ENCODE measurements at regions not wholly inside any gene's neighbourhood (a gene's known extent, or its start where the extent isn't known, plus 50 kb on each side); places are given as distances from the start of the nearest gene placed in this dataset.
"Not testable (repeated sequence)": the region's sequence is repeated elsewhere in the genome, so short reads cannot be mapped to it uniquely, and the experiment has no call there.

GRCh38 chr10:89959433-89960110 lies 258.2 kb downstream of the KIF20B start:
- no peaks in the 10 kb centered on the region for H3K36me3 Mint-ChIP-seq
- DNase-seq (no peak), ATAC-seq (no peak)
- H3K27ac Mint-ChIP-seq: no peak overlapping the region
- peaks cover 0 to 11% (median 2%) of the 10 kb centered on the region in 5 donors for H3K27me3 Mint-ChIP-seq
- POLR2A ChIA-PET: no interaction called here
- H3K4me3 Mint-ChIP-seq: no peak overlapping the region
- H3K4me1 Mint-ChIP-seq: no peaks in the 10 kb centered on the region
- no peaks in the 10 kb centered on the region for H3K9me3 Mint-ChIP-seq

- H3K36me3 Mint-ChIP-seq: no peaks in the 10 kb centered on the region
- peaks cover 0 to 18% (median 2%) of the 10 kb centered on the region in 5 donors for H3K27me3 Mint-ChIP-seq
- H3K27ac Mint-ChIP-seq: no peak overlapping the region
- no peak for DNase-seq
- H3K9me3 Mint-ChIP-seq: no peaks in the 10 kb centered on the region
- no peaks in the 10 kb centered on the region for H3K4me1 Mint-ChIP-seq
- no peak for ATAC-seq
- POLR2A ChIA-PET: no interaction called here
- H3K4me3 Mint-ChIP-seq: no peak overlapping the region
These were observed 262.2 kb downstream of the KIF20B start for GRCh38 chr10:89963451-89964102.

GRCh38 chr10:89966211-89966610 lies 264.8 kb downstream of the KIF20B start:
- Mint-ChIP-seq H3K27ac (no peak overlapping the region), H3K4me1 (peaks cover 4 to 6% (median 5%) of the 10 kb centered on the region in 4 donors), H3K9me3 (no peaks in the 10 kb centered on the region), H3K4me3 (no peak overlapping the region), H3K36me3 (no peaks in the 10 kb centered on the region), H3K27me3 (peaks cover 0 to 11% (median 2%) of the 10 kb centered on the region in 5 donors)
- POLR2A ChIA-PET: no interaction called here
- no peak for ATAC-seq
- DNase-seq: no peak

- POLR2A ChIA-PET: no interaction called here
- Mint-ChIP-seq H3K36me3 (no peaks in the 10 kb centered on the region), H3K27ac (no peak overlapping the region), H3K4me3 (no peak overlapping the region), H3K27me3 (peaks cover 0 to 5% (median 0%) of the 10 kb centered on the region in 5 donors), H3K9me3 (no peaks in the 10 kb centered on the region), H3K4me1 (peaks cover 5 to 7% (median 6%) of the 10 kb centered on the region in 4 donors)
- ATAC-seq (no peak), DNase-seq (no peak)
These were observed 271.9 kb downstream of the KIF20B start for GRCh38 chr10:89973326-89973725.

GRCh38 chr10:89975071-89975470 lies 273.7 kb downstream of the KIF20B start:
- Mint-ChIP-seq H3K36me3 (no peaks in the 10 kb centered on the region), H3K4me3 (no peak overlapping the region), H3K9me3 (no peaks in the 10 kb centered on the region), H3K27ac (no peak overlapping the region), H3K27me3 (peaks cover 0 to 9% (median 2%) of the 10 kb centered on the region in 5 donors), H3K4me1 (peaks cover 0 to 2% (median 1%) of the 10 kb centered on the region in 4 donors)
- DNase-seq (no peak), ATAC-seq (no peak)
- POLR2A ChIA-PET: no interaction called here

GRCh38 chr10:89975771-89976170 lies 274.4 kb downstream of the KIF20B start:
- Mint-ChIP-seq H3K36me3 (no peaks in the 10 kb centered on the region), H3K9me3 (no peaks in the 10 kb centered on the region), H3K27ac (no peak overlapping the region), H3K4me1 (peaks cover 0 to 2% (median 1%) of the 10 kb centered on the region in 4 donors), H3K27me3 (peaks cover 0 to 9% (median 2%) of the 10 kb centered on the region in 5 donors), H3K4me3 (no peak overlapping the region)
- POLR2A ChIA-PET: no interaction called here
- ATAC-seq (no peak), DNase-seq (no peak)

- Mint-ChIP-seq H3K4me1 (peaks cover 0 to 2% (median 0%) of the 10 kb centered on the region in 4 donors), H3K4me3 (no peak overlapping the region), H3K27me3 (peaks cover 0 to 15% (median 6%) of the 10 kb centered on the region in 5 donors), H3K36me3 (no peaks in the 10 kb centered on the region), H3K9me3 (peaks cover 0 to 9% (median 0%) of the 10 kb centered on the region in 9 donors), H3K27ac (no peak overlapping the region)
- POLR2A ChIA-PET: no interaction called here
- no peak for DNase-seq
- ATAC-seq: no peak
These were observed 276.7 kb downstream of the KIF20B start for GRCh38 chr10:89978081-89978480.

GRCh38 chr10:89979726-89980125 lies 278.3 kb downstream of the KIF20B start:
- Mint-ChIP-seq H3K27ac (no peak overlapping the region), H3K9me3 (peaks cover 0 to 9% (median 0%) of the 10 kb centered on the region in 9 donors), H3K4me1 (peaks cover 0 to 2% (median 0%) of the 10 kb centered on the region in 4 donors), H3K4me3 (no peak overlapping the region), H3K36me3 (no peaks in the 10 kb centered on the region), H3K27me3 (peaks cover 0 to 15% (median 6%) of the 10 kb centered on the region in 5 donors)
- no peak for ATAC-seq
- POLR2A ChIA-PET: no interaction called here
- no peak for DNase-seq

GRCh38 chr10:89980166-89980565 lies 278.8 kb downstream of the KIF20B start:
- H3K27me3 Mint-ChIP-seq: peaks cover 0 to 15% (median 6%) of the 10 kb centered on the region in 5 donors
- no peak overlapping the region for H3K27ac Mint-ChIP-seq
- POLR2A ChIA-PET: no interaction called here
- H3K4me1 Mint-ChIP-seq: peaks cover 0 to 2% (median 0%) of the 10 kb centered on the region in 4 donors
- no peak overlapping the region for H3K4me3 Mint-ChIP-seq
- ATAC-seq (no peak), DNase-seq (no peak)
- H3K9me3 Mint-ChIP-seq: peaks cover 0 to 9% (median 0%) of the 10 kb centered on the region in 9 donors
- no peaks in the 10 kb centered on the region for H3K36me3 Mint-ChIP-seq

GRCh38 chr10:89981891-89982290 lies 280.5 kb downstream of the KIF20B start:
- Mint-ChIP-seq H3K36me3 (no peaks in the 10 kb centered on the region), H3K4me3 (no peak overlapping the region), H3K4me1 (no peaks in the 10 kb centered on the region), H3K9me3 (peaks cover 0 to 9% (median 0%) of the 10 kb centered on the region in 9 donors), H3K27ac (no peak overlapping the region), H3K27me3 (peaks cover 0 to 15% (median 6%) of the 10 kb centered on the region in 5 donors)
- DNase-seq (no peak), ATAC-seq (no peak)
- POLR2A ChIA-PET: no interaction called here

- H3K27ac Mint-ChIP-seq: no peak overlapping the region
- H3K4me1 Mint-ChIP-seq: no peaks in the 10 kb centered on the region
- POLR2A ChIA-PET: no interaction called here
- H3K9me3 Mint-ChIP-seq: peaks cover 0 to 9% (median 2%) of the 10 kb centered on the region in 9 donors
- H3K27me3 Mint-ChIP-seq: peaks cover 0 to 15% (median 6%) of the 10 kb centered on the region in 5 donors
- no peak overlapping the region for H3K4me3 Mint-ChIP-seq
- H3K36me3 Mint-ChIP-seq: no peaks in the 10 kb centered on the region
- ATAC-seq (no peak), DNase-seq (no peak)
These were observed 284.1 kb downstream of the KIF20B start for GRCh38 chr10:89985446-89985845.

- H3K27me3 Mint-ChIP-seq, H3K36me3 Mint-ChIP-seq, H3K4me1 Mint-ChIP-seq, DNase-seq, POLR2A ChIA-PET, H3K9me3 Mint-ChIP-seq, ATAC-seq, H3K4me3 Mint-ChIP-seq, H3K27ac Mint-ChIP-seq: not testable (repeated sequence)
These were observed 287.0 kb downstream of the KIF20B start for GRCh38 chr10:89988361-89988760.

- Mint-ChIP-seq H3K9me3 (peaks cover 0 to 17% (median 5%) of the 10 kb centered on the region in 9 donors), H3K4me3 (no peak overlapping the region), H3K36me3 (no peaks in the 10 kb centered on the region), H3K4me1 (no peaks in the 10 kb centered on the region), H3K27me3 (peaks cover 0 to 2% (median 0%) of the 10 kb centered on the region in 5 donors), H3K27ac (no peak overlapping the region)
- DNase-seq: no peak
- no peak for ATAC-seq
- POLR2A ChIA-PET: no interaction called here
These were observed 291.2 kb downstream of the KIF20B start for GRCh38 chr10:89992575-89992974.
